Non-pigmented ciliary epithelial cell (primary cell): ENCODE measurements at regions not wholly inside any gene's neighbourhood (a gene's known extent, or its start where the extent isn't known, plus 50 kb on each side); places are given as distances from the start of the nearest gene placed in this dataset.
"Not testable (repeated sequence)": the region's sequence is repeated elsewhere in the genome, so short reads cannot be mapped to it uniquely, and the experiment has no call there.

Experiments
- DNase-seq: peaks from one replicate; pipeline ENCODE4 v3.0.0-alpha.2; 2010; ENCODE audit warnings: low read depth

GRCh38 chr9:17846948-17847655 is 268.2 kb downstream of the SH3GL2 start:
- DNase-seq = no peak

GRCh38 chr9:17847908-17848307 is 269.0 kb downstream of the SH3GL2 start:
- DNase-seq = no peak

DNA sequence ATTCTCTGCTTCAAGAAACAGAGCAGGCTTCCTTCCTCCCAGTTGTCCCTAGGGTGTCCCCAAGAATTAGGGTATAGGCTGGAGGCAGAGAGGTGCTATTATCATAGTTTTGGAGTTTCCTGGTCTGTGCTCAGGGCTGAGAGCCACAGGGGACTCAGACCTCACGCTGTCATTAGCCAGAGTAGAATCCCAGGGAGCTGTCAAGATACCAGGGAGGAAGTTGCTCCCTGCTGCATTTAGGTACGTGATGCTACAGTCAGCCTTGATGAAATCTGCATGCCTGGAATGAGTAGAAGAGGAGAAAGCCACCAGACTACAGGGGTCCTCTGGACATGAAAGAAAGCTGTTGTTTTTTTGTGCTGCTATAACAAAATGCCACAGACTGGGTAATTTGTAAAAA is 273.2 kb downstream of the SH3GL2 start:
- DNase-seq = no peak

- DNase-seq = no peak
Measured at GRCh38 chr9:17854487-17854886, 275.6 kb downstream of the SH3GL2 start.

DNA sequence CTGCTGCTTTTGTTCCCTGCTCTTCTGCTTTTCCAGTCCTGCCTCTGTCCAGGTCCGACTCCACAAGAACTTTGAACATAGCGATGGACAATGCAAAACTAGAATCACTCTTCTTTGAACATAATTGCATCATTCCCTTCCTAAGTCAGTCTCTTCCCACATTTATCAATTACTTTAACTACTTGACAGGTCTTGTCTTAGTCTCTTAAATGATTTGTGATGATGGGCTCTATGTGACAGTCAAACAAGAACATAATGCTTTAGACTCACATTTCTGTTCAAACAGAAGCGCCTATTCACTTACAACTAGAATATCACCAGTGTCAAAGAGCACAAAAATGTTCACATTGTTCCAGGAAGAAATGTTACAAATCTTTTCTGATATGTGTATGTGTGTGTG is 278.1 kb downstream of the SH3GL2 start:
- DNase-seq = no peak

- no peak for DNase-seq
Measured at GRCh38 chr9:17859228-17859627, 280.4 kb downstream of the SH3GL2 start.

DNA sequence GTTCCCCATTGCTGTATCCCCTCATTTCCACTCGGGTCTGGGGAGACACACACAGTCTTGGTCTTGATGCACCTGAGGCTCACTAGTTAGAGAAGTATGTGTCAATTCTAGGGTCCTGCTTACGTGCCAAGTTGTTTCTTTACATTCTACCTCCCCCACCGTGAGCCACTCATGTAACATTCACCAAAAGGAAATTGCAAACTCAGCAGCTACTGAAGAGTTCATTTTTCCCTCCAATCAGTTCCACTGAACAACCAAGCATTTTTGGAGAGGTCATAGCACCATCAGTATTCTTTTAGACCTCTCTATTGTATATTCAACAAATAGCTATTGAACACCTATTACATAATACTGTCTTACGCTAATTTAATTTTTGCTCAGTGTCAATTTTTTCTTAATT is 281.1 kb downstream of the SH3GL2 start:
- DNase-seq = no peak

- DNase-seq = no peak
Measured at GRCh38 chr9:17862101-17862500, 283.2 kb downstream of the SH3GL2 start.

DNA sequence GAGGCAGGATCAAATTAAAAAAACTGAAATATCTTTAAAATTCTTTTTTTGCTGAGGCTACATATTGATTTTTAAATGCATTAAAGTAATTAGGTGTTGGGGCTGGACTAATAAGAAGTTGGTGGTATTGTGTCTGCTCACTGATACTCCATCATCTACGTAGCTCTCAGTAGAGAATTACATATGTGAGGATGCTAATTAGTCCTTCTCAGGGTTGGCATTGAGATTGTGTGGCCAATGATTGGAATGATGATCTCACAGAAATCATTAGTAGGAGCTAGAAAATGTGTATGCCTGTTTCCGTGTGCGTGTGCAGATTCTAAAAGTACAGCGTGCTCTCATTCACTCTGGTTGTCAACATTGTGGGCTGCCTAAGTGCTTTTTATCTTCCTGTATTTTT is 283.8 kb downstream of the SH3GL2 start:
- DNase-seq = no peak

GRCh38 chr9:17863213-17863883 is 284.5 kb downstream of the SH3GL2 start:
- DNase-seq = no peak

- DNase-seq = no peak
Measured at GRCh38 chr9:17863924-17864323, 285.1 kb downstream of the SH3GL2 start.

DNA sequence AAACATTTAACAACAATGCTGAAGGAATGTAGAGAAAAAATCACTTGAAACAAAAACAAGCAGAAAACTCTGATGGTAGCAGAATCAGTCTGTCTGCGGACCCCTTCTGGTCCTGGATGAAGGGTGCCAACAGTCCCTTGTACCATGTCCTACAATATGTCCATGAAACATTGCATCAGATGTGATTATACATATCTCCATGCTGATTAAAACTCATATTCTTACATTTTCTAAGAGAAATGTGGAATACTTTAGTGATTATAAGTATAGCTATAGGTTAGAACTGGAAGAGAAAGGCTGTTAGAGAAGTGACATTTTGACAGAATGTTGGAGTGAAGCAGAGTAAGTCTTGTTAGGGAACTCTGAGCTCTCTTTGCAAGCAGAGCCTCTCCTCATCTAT is 286.1 kb downstream of the SH3GL2 start:
- no peak for DNase-seq

GRCh38 chr9:17865881-17866280 is 287.0 kb downstream of the SH3GL2 start:
- DNase-seq = no peak

DNA sequence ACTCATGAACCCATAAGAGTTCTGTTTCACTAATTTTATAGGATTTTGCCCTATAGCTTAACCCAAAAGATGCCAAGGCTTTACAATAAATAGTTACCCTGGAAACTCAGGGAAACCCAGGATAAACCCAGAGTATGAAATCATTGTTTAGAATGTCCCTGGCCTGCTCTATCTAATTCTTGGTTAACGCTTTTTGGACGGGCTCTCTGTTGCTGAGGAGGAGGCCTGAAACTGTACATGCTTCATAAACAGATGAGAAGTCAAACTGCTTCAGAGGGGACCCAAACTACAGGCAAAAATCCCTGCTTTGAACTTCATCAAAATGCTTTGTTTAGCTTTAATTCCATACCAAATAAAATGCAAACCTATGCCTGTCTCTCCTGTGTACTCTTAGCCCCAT is 291.9 kb downstream of the SH3GL2 start:
- DNase-seq = no peak

DNA sequence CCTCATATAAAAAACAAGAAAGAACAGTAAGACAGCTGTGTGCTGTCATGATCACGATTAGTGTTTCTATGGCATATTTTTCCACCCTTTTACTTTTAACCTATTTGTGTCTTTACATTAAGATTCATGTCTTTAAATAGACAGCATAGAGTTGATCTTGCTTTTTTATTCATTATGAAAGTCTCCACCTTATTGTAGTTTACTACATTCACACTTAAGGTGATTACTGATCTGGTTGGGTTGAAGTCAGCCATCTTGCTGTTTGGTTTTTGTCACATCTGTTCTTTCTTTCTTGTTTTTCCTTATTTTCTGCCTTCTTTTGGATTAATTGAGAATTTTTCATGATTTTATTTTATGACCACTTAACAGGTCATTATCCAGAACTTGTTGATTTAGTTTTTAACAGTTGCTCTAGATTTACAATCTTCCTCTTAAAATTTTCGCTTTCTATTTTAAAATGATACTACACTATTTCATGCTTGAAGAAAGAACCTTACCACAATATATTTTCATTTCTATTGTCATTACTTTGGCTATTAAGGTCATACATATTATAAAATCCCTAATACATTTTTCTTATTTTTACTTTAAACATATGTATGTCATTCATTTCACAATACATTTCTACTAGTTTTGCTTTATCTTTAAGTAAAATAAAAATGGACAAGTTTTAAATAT is 292.5 kb downstream of the SH3GL2 start:
- DNase-seq = no peak

DNA sequence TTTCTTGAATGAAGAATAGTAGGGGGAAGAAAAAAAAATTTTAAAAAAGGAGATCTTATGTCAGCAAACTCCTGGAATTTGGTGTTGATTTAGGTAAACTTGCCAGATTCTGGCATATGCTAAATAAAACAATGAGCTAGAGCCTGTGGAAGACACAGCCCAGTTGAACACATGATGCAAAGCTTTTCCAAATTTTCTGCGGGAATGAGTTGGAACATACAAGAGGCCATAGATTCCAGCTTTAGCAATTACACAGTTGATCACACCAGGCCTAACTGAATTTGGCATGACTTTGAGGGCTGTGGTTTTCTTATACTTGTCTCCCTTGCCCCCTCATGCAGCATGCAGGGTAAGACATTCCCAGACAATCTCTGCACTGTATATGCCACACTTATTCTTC is 297.0 kb downstream of the SH3GL2 start:
- DNase-seq = no peak

DNA sequence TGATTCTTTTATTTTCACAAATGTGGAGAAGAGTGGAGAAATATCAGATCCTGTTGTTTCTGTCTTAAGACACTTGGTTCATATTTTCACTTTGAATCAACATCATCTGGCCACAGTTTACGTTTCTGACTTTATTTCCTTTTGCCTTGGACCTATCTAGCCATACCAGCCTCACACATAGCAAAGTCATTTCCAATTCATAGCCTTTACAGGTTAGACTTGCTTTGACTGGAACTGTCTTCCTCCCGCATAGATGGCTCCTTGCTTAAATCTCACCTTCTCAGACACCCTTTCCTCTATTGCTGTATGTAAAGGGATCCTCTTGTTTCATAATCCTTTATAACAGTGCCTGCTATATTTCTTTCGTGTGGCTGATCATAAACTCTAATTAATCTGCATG is 297.8 kb downstream of the SH3GL2 start:
- DNase-seq = no peak

- DNase-seq = no peak
Measured at GRCh38 chr9:17878810-17879370, 300.0 kb downstream of the SH3GL2 start.

DNA sequence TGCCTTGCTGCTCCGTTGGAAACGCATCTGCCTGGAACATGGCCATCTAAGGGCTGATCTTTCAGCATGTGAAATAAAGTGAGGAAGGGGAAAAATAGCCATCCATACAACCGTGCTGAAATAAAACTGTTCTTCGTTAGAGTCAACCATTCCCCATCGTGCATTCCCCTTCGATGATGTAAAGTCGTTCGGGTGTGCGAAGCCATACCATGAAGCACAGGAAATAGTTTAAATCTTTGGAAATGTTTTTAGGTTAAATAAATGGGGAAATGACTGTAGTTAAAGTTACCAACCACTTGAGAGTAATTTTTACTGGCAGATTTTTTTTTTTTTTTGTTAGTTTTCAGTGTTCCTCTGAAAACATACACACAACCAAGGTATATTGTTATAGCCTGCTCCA is 302.5 kb downstream of the SH3GL2 start:
- DNase-seq = no peak

DNA sequence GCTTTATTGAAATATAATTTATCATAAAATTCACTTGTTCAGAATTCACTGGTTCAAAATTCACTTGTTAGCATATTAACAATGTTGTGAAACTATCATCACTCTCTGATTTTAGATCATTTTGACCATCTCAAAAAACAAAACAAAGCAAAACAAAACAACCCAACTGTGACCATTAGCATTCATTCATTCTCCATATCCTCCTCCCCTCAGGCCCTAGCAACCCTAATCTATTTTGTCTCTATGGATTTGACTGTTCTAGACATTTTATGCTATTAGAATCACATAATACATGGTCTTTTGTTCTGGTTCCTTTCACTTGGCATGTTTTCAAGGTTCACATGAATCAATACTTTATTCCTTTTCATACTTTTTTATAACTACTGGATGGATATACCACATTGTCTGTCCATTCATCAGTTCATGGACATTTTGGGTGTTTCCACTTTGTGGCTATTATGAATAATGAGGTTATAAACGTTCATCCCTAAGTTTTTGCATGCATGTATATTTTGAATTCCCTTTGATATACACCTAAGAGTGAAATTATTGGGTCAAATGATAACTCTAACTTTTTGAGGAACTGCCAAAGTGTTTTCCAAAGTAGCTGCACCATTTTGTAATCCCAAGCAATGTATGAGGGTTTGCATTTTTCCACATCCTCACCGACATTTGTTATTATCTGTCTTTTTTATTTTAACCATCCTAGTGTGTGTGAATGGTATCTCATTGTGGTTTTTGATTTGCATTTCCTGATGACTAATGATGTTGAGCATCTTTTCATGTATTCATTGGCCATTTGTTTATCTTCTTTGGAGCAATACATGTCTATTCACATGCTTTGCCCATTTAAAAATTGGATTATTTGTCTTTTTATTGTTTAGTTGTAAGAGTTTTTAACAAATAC is 304.1 kb downstream of the SH3GL2 start:
- DNase-seq = no peak

GRCh38 chr9:17888066-17888465 is 309.2 kb downstream of the SH3GL2 start:
- no peak for DNase-seq

DNA sequence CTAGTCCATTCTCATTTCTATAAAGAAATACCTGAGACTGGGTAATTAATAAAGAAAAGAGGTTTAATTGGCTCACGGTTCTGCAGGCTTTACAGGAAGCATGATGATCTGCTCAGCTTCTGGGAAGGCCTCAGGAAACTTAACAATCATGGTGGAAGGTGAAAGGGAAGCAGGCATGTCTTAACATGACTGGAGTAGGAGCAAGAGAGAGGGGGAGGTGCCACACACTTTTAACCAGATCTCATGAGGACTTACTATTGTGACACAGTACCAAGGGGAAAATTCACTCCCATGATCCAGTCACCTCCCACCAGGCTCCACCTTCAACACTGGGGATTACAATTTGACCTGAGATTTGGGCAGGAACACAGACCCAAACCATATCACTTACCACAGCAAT is 310.1 kb downstream of the SH3GL2 start:
- DNase-seq = not testable (repeated sequence)
